D341Med (cell line): ENCODE measurements at regions not wholly inside any gene's neighbourhood (a gene's known extent, or its start where the extent isn't known, plus 50 kb on each side); places are given as distances from the start of the nearest gene placed in this dataset.

Experiments
- DNase-seq: peaks from one replicate; pipeline ENCODE4 v3.0.0; 2012; ENCODE audit warnings: low spot score

DNA sequence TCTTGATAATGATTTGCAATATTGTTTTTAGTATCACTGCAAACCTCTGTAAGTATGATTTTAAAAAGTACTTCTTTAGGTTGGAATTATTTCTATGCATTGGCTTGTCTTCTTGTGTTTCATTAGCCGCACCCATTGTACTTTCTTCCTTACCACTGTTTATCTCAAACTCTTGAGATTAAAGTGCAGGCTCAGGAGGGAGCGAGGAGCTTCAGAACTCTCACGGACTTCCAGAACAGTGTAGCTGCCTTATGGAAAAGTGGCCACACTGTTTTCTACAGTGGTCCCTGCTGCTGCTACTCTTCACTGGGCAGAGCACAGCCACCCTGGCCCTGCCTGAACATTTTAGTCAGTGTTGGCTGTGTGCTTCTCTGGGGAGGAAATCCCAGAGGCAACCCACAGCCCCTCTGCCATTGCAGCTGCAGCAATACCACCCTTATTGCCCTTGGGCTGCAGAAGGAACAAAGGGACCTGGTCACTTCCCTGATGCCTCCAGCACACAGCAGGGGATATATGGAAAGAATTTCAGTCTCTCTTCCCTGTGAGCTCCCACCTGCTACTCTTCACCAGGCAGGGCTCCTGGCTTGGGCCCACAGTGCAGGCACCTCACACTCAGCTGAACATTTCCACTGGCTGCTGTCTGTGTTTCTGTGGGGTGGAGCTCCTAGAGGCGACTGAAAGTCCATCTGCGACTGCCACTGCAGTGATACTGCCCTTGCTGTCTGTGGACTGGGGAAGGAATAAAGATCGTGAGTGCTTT lies 91.7 kb upstream of the MAP3K4 start:
- DNase-seq = no peak

DNA sequence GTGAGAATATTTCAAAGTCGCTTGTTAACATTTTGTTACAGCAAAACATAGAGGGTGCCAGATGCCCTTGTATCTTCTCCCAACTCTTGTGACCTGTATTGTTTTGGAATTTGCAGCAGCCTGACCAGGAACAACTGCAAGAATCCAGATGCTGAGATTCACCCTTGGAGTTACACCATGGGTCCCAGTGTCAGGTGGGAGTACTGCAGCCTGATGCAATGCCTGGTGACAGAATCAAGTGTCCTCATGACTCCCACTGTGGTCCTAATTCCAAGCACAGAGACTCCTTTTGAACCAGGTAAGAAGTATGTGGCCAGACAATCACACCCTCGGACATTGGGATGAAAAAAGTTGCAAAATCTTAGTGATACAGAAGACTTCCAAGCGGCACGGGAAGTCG lies 79.6 kb upstream of the MAP3K4 start:
- no peak for DNase-seq

DNA sequence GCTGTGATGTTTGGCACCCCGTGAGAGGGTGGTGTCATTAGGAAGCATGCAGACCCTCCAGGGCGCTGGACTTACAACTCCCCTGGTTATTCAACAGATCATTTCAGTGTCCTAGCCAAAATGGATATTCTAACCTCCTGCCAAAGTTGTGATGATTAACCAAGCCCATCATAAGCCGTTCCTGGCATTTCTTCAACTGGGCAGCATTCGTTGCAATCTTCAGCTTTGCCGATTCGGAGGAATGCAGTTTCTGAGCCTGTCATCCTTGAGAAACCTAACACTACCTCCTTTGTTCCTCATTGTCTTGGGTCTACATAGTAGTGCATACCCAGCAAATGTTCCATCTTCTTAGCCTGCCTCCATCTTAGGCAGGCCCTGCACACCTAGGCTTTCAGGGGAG lies 79.2 kb upstream of the MAP3K4 start:
- DNase-seq = no peak

DNA sequence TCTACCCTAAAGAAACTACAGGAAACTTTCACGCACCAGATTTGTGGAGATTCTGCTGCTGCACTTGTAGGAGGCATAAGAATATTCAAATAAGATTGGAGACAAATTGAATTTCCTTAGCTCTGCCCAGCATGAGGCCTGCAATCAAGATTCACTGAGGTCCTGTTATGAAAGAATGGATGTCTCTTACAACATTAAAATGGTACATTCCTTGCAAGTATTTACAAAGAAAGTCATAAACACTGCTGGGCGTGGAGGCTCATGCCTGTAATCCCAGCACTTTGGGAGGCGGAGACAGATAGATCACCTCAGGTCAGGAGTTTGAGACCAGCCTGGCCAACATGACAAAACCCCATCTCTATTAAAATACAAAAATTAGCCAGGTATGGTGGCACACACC lies 74.0 kb upstream of the MAP3K4 start:
- no peak for DNase-seq

DNA sequence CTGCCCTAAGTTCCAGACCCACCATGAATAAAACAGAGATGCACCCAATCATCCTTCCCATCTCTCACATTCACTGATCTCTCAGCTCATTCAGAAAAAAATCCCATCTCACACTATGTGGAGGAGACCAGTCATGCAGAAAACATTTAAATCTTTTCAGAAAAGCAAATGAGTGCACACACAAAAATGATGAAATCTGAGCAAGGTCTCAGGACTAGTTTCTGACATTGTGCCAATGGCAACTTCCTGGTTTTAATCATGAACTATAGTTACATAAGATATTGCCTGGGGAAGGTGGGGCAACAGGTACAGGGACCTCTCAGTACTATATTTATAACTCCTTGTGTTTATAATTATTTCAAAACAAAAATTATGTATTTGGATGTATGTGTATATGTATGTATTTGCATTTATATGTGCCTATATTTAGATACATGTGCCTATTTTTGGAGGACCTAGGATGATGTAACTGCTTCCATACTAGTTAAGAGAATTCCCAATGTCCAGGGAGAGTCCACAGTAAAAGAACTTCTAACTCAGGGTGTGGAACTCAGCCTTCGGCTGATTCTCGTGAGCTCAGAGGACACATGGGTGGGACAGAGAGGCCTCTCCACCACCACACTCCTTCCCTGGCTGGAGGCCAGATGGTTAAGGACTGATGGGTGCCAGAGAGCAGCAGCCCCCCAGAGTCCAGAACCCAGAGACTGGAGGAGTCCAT lies 71.7 kb upstream of the MAP3K4 start:
- DNase-seq = no peak

DNA sequence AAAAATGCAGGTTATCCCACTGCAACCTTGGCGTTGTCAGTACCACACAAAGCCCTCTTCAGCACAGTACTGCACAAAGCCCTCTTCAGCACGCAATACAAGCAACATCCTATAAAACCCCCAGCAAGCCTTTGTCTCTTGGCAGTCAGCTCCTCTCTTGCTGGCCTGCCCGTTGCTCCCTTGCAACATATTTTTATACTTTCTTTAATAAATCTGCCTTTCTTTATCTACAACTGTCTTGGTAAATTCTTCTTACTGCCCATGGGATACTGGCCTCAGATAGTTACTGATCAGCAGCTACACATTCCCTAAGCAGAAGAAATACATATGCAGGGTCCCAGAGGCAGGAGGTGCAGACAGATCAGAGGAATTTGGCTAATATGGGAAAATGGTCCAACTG lies 70.5 kb upstream of the MAP3K4 start:
- no peak for DNase-seq

DNA sequence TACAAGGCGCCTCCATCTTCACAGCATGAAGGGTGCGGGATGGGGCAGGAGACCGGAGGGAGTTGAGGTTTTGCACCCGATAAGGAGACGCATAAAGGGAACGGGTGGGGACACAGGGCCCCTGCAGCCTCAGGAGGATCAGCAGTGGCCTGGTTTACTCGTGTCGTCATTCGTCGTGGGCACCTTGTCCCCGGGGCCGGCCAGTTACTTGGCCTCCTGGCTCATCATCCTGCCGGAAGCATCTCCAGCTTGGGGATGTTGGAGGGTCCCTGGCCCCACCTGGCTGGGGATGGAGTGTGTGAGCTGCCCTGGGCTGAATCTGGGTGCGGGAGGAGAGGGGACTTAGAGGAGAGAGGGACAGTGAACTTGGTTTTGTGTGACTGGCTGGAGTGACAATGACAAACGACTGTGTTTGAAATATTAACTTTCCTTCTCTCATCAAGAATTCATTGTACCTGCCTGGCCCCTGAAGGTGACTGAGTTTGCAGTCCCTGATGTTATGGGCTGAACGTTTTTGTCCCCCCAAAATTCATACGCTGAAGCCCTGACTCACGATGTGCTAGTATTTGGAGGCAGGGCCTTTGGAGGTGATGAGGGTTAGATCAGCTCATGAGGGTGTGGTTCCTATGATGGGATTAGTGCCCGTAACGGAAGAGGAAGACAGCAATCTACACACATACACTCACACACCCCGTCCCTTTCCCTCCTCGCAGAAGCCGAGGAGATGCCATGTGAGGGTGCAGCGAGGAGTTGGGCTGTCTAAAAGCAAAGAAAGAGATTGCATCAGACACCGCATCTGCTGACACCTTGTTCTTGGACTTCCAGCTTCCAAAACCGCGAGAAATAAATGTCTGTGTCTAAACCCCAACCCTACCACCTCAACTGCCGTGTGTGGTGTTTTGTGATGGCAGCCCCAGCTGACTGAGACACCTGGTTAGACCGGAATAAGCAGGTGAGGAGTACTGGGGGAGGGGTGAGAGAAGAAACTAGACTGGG lies 65.0 kb upstream of the MAP3K4 start:
- no peak for DNase-seq

DNA sequence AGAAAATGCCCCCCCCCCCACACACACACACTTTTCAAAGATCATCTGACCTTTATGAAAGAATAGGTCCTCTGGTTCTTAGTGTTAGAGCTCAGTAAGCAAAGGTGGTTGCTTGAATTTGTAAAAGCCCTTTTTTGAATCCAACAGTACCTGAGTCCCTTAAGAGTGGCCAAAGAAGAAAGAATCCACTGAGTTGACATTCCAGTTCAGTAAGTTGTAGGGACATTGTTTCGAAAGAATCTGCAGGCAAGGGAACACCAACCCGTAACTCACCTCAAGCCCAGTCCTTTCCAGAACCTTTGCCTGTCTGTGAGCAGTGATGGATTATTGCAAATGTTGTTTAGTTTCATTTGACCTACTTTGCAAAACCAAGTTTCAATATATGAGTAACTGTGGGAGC lies 64.2 kb upstream of the MAP3K4 start:
- DNase-seq = no peak

DNA sequence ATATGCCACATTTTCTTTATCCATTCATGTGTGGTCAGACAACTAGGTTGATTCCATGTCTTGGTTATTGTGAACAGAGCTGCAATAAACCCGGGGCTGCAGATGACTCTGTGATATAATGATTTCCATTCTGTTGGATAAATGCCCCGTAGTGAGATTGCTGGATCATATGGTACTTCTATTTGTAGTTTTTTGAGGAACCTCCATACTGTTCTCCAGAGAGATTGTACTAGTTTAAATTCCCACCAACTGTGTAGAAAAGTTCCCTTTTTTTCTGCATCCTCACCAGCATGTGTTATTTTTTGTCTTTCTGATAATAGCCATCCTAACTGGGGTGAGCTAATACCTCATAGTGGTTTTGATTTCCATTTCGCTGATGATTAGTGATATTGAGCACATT lies 62.2 kb upstream of the MAP3K4 start:
- DNase-seq = no peak

DNA sequence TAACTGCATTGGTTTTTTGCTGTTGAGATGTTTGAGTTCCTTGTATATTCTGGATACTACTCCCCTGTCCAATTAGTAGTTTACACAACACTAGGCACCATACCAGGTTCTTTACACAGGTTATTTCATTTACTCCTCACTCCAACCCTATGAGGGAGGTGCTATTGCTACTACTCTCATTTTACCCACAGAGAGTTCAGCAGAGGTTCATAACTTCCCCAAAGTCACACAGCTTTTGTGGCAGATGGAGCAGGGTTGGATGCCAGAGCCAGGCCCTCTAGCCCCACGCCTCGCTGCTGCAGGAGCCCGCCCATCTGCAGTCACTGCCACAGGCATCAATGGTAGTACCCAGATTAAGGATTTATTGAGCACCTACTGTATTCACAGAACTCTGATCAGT lies 61.7 kb upstream of the MAP3K4 start:
- DNase-seq = no peak

DNA sequence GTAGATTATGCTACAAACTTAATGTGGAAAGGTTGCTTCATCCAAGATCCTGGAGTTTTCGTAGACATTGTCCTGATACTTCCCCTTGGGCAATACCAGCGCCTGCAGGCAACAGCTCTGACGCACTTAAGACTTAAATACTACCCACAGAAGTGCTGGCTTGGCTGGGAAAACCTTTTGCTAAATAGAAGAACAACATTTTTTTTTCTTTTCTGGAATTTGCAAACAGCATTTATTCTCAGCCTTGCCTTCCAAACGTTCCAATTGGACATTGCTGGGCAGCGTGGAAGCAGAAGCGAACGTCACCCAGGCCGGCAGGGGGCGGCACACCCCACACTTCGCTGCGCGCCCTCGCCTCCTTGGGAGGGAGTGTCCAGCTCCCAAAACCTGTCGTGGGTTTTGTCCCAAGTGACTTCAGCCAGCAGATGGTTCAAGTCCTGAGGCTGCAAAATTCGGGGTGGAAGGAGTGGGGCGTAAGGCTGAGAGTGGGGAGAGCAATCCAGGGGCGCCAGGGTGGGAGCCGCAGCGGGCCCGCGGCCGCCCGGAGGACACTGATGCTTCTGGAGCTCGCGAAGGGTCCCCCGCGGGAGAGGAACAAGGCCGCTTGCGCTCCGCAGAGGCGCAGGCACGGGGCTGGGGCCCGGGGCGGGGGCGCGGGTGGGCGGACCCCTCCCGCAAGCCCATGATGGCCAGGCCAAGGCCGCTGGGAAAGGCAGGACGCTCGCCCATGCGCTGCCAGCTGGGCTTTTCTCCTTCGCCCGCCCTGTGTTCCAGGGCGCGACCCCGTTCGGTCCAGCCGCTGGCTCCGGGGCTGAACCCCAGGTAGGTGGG lies 60.8 kb upstream of the MAP3K4 start:
- peak; percentile 88 for DNase-seq

DNA sequence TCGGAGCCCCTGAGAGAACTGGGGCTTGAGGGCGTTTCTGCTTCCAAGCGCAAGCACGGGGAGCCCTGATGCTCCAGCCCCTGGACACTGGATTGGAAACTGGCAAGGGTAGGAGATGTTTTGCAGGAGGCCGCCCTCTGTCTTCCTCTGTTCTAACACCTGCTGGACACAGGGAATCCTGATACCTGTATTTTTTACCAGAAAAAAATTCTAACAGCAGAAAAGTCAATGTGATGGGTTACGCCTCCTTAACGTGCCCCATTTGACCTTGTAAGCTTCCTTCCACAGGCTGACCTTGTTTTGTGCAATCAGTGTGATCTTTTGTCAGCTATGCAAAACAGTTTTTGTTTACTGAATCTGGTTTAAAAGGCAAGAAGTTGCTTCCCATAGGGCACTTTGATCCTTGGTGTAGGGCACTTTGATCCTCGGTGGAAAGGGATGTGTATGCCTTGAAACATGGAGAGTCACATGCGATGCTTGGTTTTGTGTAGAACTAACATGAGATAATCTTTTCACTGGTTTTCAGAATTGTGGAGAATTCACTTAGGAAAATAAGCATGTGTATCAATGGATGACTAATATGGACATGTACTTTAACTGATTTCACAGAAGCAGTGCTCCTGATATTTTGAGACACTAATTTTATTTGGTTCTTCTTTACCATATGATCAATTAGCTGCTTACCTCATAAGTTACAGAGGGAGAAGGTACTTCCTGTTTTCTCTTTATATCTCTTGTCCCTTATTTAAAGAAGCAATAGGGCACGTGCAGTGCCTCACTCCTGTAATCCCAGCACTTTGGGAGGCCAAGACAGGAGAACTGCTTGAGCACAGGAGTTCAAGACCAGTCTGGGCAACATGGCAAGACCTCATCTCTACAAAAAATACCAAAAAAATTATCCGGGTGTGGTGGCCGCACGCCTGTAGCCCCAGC lies 59.9 kb upstream of the MAP3K4 start:
- DNase-seq = no peak

DNA sequence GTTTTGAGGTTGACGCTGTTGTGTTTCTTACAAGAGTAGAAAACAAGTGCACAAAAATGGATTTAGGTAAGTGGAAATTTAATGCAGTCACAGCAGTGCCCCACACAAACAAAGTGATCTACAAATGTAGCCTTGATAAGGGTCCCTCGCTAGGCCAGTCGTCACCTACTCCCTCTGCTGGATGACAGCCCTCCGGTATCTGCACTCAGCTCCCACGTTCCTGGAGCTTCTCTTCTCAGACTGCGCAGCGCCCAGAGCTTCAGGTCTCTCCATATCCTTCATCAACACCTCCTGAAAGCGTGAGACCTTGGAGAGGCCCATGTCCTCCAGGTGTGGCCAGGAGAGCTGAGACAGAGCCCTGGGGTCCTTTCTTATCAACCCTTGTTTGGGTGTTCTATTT lies 58.3 kb upstream of the MAP3K4 start:
- no peak for DNase-seq

DNA sequence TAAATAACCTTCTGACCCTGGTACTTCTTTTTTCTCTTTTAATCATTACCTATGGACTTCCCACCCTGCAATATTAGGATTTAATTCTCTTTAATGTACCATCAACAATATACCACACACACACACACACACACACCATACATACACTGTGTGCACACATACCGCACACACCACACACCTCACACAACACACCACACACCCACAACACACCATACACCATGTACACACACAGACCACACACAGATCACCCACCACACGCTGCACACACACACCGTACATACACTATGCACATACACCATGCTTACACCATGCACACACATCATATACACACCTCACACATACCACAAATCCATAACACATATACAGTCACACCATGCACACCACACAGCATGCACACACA lies 57.4 kb upstream of the MAP3K4 start:
- DNase-seq = no peak

DNA sequence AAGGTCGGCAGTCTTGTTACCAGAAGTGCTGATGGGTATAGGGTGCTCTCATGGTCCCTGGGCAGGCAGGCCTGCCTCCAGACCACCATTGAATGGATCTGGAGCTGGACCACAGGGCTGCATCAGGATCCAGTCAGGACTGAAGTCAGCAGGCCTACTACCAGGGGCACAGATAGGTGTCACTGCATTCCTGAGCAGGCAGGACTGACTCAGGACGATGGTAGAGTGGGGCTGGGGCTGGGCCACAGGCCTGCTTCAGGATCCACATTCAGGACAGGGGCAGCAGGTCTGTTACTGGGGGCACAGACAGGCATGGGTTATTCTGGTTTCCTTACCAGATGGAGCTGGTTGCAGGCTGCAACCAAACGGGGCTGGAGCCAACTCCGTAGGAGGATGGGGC lies 51.4 kb upstream of the MAP3K4 start:
- DNase-seq = no peak
